ENCODE measurements at regions not wholly inside any gene's neighbourhood (a gene's known extent, or its start where the extent isn't known, plus 50 kb on each side); places are given as distances from the start of the nearest gene placed in this dataset.

- no peak for DNase-seq (ENCODE audit: low read depth)
- TF ChIP-seq, protein P1, sequence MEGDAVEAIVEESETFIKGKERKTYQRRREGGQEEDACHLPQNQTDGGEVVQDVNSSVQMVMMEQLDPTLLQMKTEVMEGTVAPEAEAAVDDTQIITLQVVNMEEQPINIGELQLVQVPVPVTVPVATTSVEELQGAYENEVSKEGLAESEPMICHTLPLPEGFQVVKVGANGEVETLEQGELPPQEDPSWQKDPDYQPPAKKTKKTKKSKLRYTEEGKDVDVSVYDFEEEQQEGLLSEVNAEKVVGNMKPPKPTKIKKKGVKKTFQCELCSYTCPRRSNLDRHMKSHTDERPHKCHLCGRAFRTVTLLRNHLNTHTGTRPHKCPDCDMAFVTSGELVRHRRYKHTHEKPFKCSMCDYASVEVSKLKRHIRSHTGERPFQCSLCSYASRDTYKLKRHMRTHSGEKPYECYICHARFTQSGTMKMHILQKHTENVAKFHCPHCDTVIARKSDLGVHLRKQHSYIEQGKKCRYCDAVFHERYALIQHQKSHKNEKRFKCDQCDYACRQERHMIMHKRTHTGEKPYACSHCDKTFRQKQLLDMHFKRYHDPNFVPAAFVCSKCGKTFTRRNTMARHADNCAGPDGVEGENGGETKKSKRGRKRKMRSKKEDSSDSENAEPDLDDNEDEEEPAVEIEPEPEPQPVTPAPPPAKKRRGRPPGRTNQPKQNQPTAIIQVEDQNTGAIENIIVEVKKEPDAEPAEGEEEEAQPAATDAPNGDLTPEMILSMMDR (conservative IDR thresholded peaks at IDR 0.05; ENCODE audit: low read depth, low read length) = no peak
- H3K4me3 ChIP-seq (ENCODE audit: low read length) = no peak overlapping the region
These were observed 71.3 kb upstream of the VEPH1 start for GRCh38 chr3:157574531-157574930.

DNA sequence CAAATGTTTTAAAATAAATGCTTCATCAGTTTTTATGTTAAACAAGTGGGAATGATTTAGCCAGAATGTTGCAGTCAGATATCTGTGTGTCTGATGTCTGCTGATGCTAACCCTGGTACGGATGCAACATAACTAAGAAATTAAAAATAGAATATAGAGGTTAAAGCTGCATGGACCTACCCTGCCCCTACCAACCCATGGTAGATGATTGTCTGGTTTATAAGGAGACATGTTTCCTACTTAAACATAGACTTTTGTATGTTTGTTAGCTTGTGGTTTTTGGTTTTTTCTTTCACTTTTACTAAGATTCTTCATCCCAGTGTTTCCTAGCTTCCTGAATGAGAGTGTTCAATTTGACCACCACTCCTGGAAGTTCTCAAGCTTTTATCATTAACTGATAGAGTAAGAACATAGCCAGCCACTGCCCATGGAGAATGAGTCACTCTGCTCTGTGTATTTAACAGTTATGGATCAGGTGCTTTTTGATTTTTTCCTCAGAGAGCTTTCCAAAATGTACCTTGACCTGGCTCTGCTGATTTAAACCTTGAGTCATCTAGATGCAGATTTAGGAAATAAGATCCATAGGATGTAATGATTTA is 70.7 kb upstream of the VEPH1 start:
- H3K4me3 ChIP-seq (ENCODE audit: low read length) = no peak overlapping the region
- TF ChIP-seq, protein P1 (conservative IDR thresholded peaks at IDR 0.05; ENCODE audit: low read depth, low read length) = no peak
- no peak for DNase-seq (ENCODE audit: low read depth)

DNA sequence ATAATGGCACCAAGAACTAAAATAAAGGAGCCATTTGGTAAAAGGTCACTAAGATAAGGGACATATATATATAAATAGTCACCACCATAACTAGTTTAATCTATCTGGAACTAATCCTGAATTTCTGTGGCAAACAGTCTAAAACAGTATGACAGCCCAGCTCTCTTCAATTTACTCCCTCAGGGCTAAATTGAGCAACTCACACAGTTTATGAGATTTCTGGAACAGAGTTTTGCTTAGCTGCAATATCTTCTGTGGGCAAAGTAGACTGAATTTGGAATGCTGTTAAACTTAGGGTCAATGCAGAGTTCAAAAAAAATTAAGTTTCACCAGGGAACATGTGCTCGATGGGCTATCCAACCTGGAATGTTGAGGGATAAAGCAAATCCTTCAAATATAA is 70.1 kb upstream of the VEPH1 start:
- TF ChIP-seq, protein P1 (conservative IDR thresholded peaks at IDR 0.05; ENCODE audit: low read depth, low read length) = no peak
- H3K4me3 ChIP-seq (ENCODE audit: low read length) = no peak overlapping the region
- DNase-seq (ENCODE audit: low read depth) = no peak

GRCh38 chr3:157572559-157573270 is 69.5 kb upstream of the VEPH1 start:
- no peak for DNase-seq (ENCODE audit: low read depth)
- no peak overlapping the region for H3K4me3 ChIP-seq (ENCODE audit: low read length)

GRCh38 chr3:157566596-157566995 is 63.4 kb upstream of the VEPH1 start:
- no peak for DNase-seq (ENCODE audit: low read depth)
- TF ChIP-seq, protein P1 (conservative IDR thresholded peaks at IDR 0.05; ENCODE audit: low read depth, low read length) = no peak
- H3K4me3 ChIP-seq (ENCODE audit: low read length) = no peak overlapping the region

More at GRCh38 chr3:157572559-157573270, 69.5 kb upstream of the VEPH1 start:
- TF ChIP-seq, protein P1 (conservative IDR thresholded peaks at IDR 0.05; ENCODE audit: low read depth, low read length) = peak; percentile 85

GRCh38 chr3:157559401-157559800 is 56.2 kb upstream of the VEPH1 start:
- TF ChIP-seq, protein P1 (conservative IDR thresholded peaks at IDR 0.05; ENCODE audit: low read depth, low read length) = no peak
- no peak for DNase-seq (ENCODE audit: low read depth)
- H3K4me3 ChIP-seq (ENCODE audit: low read length) = no peak overlapping the region

Measured in retinal pigment epithelial cell (primary cell).